Spleen (tissue), 11 donors: ENCODE measurements at regions not wholly inside any gene's neighbourhood (a gene's known extent, or its start where the extent isn't known, plus 50 kb on each side); places are given as distances from the start of the nearest gene placed in this dataset.

Experiments
- DNase-seq: peaks from one replicate; pipeline ENCODE4 v3.0.0-alpha.2; 2020
- H3K27ac ChIP-seq, 8 donors: fragments of 200-600 bp; sonication (generic) in 7 of 8; 1 replicate in 4 of 8; 2 replicates in 4 of 8; pipeline versions ENCODE4 v1.5.0 to v1.8.0; 2016 to 2021; ENCODE audit warnings: inconsistent platforms in 4 of 8, mild to moderate bottlenecking in 4 of 8, moderate library complexity in 1 of 8
- H3K27me3 ChIP-seq, 7 donors: fragments of 200-600 bp; sonication (generic) in 6 of 7; replicated peaks in 1 of 7; 1 replicate in 4 of 7; 2 replicates in 3 of 7; pipeline versions ENCODE4 v1.5.0 to v1.8.0; 2016 to 2021; ENCODE audit warnings: inconsistent platforms in 3 of 7, mild to moderate bottlenecking in 1 of 7
- H3K36me3 ChIP-seq, 6 donors: fragments of 200-600 bp; sonication (generic) in 5 of 6; 1 replicate in 4 of 6; 2 replicates in 2 of 6; pipeline versions ENCODE4 v1.5.0 to v1.8.0; 2016 to 2021; ENCODE audit warnings: inconsistent platforms in 2 of 6
- H3K4me1 ChIP-seq, 6 donors: fragments of 200-600 bp; sonication (generic) in 5 of 6; 1 replicate in 3 of 6; 2 replicates in 3 of 6; pipeline versions ENCODE4 v1.5.0 to v1.8.0; 2016 to 2021; ENCODE audit warnings: inconsistent platforms in 3 of 6
- H3K4me3 ChIP-seq, 8 donors: fragments of 200-600 bp; sonication (generic) in 7 of 8; 1 replicate in 4 of 8; 2 replicates in 4 of 8; pipeline versions ENCODE4 v1.5.0 to v1.8.0; 2016 to 2021; ENCODE audit warnings: inconsistent platforms in 4 of 8, mild to moderate bottlenecking in 4 of 8, moderate library complexity in 2 of 8
- H3K9me3 ChIP-seq, 8 donors: fragments of 200-600 bp; sonication (generic) in 7 of 8; 1 replicate in 4 of 8; 2 replicates in 4 of 8; pipeline versions ENCODE4 v1.5.0 to v1.8.0; 2016 to 2021; ENCODE audit warnings: inconsistent platforms in 4 of 8
- CTCF ChIP-seq, 11 experiments: fragments of 200-600 bp in 7 of 11; fragments of 450-650 bp in 4 of 11; sonication (generic) in 4 of 11; IDR thresholded peaks in 8 of 11; conservative IDR thresholded peaks in 3 of 11; 1 replicate in 7 of 11; 2 replicates in 4 of 11; pipeline versions ENCODE4 v1.4.0 to v1.8.0; 2016 to 2021; ENCODE audit warnings: antibody characterized with exemption in 11 of 11, inconsistent platforms in 4 of 11, mild to moderate bottlenecking in 1 of 11
- POLR2A ChIP-seq, 3 donors: fragments of 450-650 bp; IDR thresholded peaks; one replicate each; pipeline ENCODE4 v1.5.1; 2017; ENCODE audit warnings: antibody characterized with exemption in 3 of 3, mild to moderate bottlenecking in 1 of 3
- POLR2AphosphoS5 ChIP-seq, 3 donors: sonication (generic); formaldehyde crosslinking; IDR thresholded peaks; one replicate each; pipeline ENCODE4 v1.5.1; 2017; ENCODE audit warnings: antibody characterized with exemption in 3 of 3
- WGBS, 5 donors: extraction: QIAGEN DNeasy Blood & Tissue Kit in 3 of 5; methylation state at CpG; one replicate each; pipeline versions ENCODE4 v1.1.5 to v1.1.7; 2013 to 2018; 5-methylcytosine and 5-hydroxymethylcytosine counted together
- intact Hi-C: fragments of 100-400 bp; cut with DNase I; formaldehyde crosslinking; loops from one replicate; pipeline ENCODE4 v1.15.0; 2023; ENCODE audit warnings: low total_unique reads
- donor health status: healthy with polysubstance abuse.
- donor health status: DM: no; HTN: no; CAD: no; lungs with moderate emphysema.
- donor health status: DM: no; HTN: no; CAD: no.
- donor health status: Bipolar disorder and iron deficiency.
- donor health status: healthy.
- donor health status: DM: no; HTN: no; CAD: no.
- donor health status: DM: yes; HTN: yes; CAD: no.

- Histone ChIP-seq H3K36me3 (no peaks in the 10 kb centered on the region), H3K9me3 (no peaks in the 10 kb centered on the region), H3K4me1 (no peaks in the 10 kb centered on the region), H3K27me3 (no peaks in the 10 kb centered on the region), H3K4me3 (no peak overlapping the region), H3K27ac (no peak overlapping the region)
- intact Hi-C loops = no loop called here
- WGBS, 5 donors = 88 to 95% (median 93%) methylated on average over 2 of the region's 2 CpGs
- no peak for DNase-seq
- no peak for TF ChIP-seq CTCF (IDR thresholded peaks at IDR 0.05 in 8 of 11, conservative IDR thresholded peaks at IDR 0.05 in 3 of 11)
- TF ChIP-seq POLR2AphosphoS5 (IDR thresholded peaks at IDR 0.05) = no peak
- TF ChIP-seq POLR2A (IDR thresholded peaks at IDR 0.05) = no peak
Measured at GRCh38 chr2:65775839-65776238, 343.4 kb upstream of the SPRED2 start.

GRCh38 chr2:65767946-65768345 lies 335.5 kb upstream of the SPRED2 start:
- WGBS, 5 donors = 84 to 90% (median 87%) methylated on average over 4 of the region's 4 CpGs
- intact Hi-C loops = no loop called here
- Histone ChIP-seq H3K4me1 (no peaks in the 10 kb centered on the region), H3K27me3 (no peaks in the 10 kb centered on the region), H3K9me3 (no peaks in the 10 kb centered on the region), H3K4me3 (no peak overlapping the region), H3K27ac (no peak overlapping the region), H3K36me3 (no peaks in the 10 kb centered on the region)
- TF ChIP-seq POLR2A (IDR thresholded peaks at IDR 0.05) (no peak), CTCF (IDR thresholded peaks at IDR 0.05 in 8 of 11, conservative IDR thresholded peaks at IDR 0.05 in 3 of 11) (no peak), POLR2AphosphoS5 (IDR thresholded peaks at IDR 0.05) (no peak)
- DNase-seq = no peak

GRCh38 chr2:65766768-65767267 lies 334.4 kb upstream of the SPRED2 start:
- intact Hi-C loops = no loop called here

GRCh38 chr2:65765376-65765775 lies 333.0 kb upstream of the SPRED2 start:
- no peaks in the 10 kb centered on the region for H3K36me3 ChIP-seq
- H3K4me3 ChIP-seq = no peak overlapping the region
- H3K27me3 ChIP-seq = peaks cover 0 to 4% (median 0%) of the 10 kb centered on the region in 7 donors
- TF ChIP-seq CTCF (IDR thresholded peaks at IDR 0.05 in 8 of 11, conservative IDR thresholded peaks at IDR 0.05 in 3 of 11) = no peak
- TF ChIP-seq POLR2AphosphoS5 (IDR thresholded peaks at IDR 0.05) = no peak
- no peak for TF ChIP-seq POLR2A (IDR thresholded peaks at IDR 0.05)
- intact Hi-C loops = no loop called here
- 66 to 85% (median 72%) methylated on average over 3 of the region's 3 CpGs for WGBS, 5 donors
- no peaks in the 10 kb centered on the region for H3K4me1 ChIP-seq
- no peak overlapping the region for H3K27ac ChIP-seq
- no peaks in the 10 kb centered on the region for H3K9me3 ChIP-seq
- DNase-seq = no peak

More at GRCh38 chr2:65766768-65767267, 334.4 kb upstream of the SPRED2 start:
- no peak overlapping the region for H3K27ac ChIP-seq
- DNase-seq = no peak
- H3K27me3 ChIP-seq = no peaks in the 10 kb centered on the region
- H3K4me1 ChIP-seq = no peaks in the 10 kb centered on the region
- H3K9me3 ChIP-seq = no peaks in the 10 kb centered on the region
- no peaks in the 10 kb centered on the region for H3K36me3 ChIP-seq
- TF ChIP-seq CTCF (IDR thresholded peaks at IDR 0.05 in 8 of 11, conservative IDR thresholded peaks at IDR 0.05 in 3 of 11) (no peak), POLR2A (IDR thresholded peaks at IDR 0.05) (no peak), POLR2AphosphoS5 (IDR thresholded peaks at IDR 0.05) (no peak)
- WGBS, 5 donors = 62 to 87% (median 84%) methylated on average over 6 of the region's 6 CpGs
- no peak overlapping the region for H3K4me3 ChIP-seq
